Kasumi-1 (cell line): ENCODE measurements at regions not wholly inside any gene's neighbourhood (a gene's known extent, or its start where the extent isn't known, plus 50 kb on each side); places are given as distances from the start of the nearest gene placed in this dataset.

Source experiments
- DNase-seq, 2 experiments: peaks; one replicate each; lab custom pipeline; 2025; lab: John Stamatoyannopoulos, UW

DNA sequence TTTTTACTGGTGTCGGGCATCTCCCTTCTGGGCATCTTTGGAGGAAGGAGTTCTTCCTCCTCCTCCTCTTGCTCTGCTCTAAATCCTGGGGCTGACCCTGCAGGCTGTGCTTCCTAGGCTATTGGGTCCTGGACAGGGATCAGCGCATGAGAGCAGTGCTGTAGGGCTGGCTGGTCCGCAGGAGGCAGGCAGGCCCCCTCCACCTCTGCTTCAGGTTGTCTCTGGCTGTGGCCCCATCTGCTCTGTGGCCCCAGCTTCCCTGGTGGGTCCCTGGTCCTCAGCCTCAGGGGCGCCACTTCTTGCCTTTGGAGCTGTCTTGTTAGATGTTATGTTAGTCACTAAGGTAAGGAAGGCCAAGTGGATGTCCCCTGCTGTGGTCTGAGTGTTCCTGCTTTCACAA lies 237.3 kb upstream of the PITRM1 start:
- DNase-seq: no peak

DNA sequence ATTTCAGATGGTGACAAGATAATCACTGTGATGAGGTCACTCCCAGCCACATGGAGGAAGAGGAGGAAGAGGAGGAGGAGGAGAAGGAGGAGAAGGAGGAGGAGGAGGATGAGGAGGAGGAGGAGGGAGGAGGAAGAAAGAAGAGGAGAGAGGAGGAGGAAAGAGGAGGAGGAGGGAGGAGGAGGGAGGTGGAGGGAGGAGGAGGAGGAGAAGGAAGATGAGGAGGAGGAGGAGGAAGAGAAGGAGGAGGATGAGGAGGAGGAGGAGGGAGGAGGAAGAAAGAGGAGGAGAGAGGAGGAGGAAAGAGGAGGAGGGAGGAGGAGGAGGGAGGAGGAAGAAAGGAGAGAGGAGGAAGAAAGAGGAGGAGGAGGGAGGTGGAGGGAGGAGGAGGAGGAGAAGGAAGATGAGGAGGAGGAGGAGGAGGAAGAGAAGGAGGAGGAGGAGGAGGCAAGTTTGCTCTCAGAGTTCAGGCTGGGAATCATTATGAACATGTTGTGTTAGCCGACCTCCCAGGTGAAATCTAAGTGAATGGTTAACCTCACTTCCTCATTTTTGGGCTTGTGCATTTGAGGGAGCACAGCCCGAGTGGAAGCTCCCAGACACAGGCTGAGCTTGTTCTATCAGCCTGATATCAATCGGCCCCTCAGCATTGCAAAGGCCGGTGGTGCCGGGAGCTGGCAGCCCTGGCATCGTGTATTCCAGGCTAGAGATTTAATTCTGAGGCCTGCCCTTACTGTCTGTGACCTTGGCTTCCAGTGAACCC lies 236.2 kb upstream of the PITRM1 start:
- DNase-seq: peak in 1 of 2 experiments; percentile 15

DNA sequence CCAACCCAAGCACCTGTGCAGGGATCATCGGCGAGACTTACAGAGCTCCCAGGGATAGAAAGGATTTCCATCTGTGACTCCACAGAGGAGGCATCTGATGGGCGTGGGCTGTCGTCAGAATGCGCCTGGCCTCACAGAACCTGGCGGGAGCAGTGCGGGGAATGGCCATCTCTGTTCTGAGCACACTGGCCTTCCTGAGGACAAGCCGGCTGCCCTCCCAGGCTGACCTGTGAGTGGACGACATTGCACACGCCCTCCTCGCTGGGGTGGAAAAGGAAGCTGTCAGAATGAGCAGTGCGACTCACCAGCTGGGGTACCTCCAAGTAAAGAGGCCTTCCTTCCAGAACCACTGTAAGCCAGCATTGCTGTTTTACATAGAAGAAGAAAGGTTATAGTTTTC lies 234.6 kb upstream of the PITRM1 start:
- no peak for DNase-seq

DNA sequence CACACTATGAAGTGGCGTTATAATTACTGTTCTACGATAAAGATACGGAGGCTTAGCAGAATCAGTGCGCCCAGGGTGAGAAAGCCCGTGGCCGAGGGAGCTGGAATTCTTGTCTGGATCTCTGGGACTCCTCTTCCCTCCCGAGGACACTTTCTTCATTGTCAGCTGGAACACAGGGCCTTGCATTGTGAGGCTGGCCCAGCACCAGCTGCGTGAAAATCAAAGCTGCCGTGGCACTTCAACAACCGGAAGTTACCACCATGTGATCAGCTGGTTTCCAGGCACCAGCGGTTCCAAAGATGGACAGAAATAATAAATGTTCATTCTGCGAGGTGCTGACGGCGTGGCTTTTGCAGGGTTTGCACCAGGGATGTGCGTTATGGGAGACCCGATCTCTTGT lies 234.0 kb upstream of the PITRM1 start:
- no peak for DNase-seq

DNA sequence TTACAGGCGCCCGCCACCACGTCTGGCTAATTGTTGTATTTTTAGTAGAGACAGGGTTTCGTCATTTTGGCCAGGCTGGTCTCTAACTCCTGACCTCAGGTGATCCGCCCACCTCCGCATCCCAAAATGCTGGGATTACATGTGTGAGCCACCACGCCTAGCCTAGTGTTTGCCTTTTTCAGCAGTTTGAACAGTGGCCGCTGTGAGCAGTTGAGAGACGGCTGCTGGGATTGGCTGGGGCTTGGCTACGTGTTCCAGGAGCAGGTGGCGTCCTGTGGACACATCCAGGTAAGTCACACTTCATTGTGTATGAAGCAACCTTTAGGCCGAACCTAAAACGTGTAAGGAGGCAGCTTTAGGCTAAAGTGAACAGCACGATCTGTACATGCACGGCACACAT lies 231.8 kb upstream of the PITRM1 start:
- DNase-seq: no peak

DNA sequence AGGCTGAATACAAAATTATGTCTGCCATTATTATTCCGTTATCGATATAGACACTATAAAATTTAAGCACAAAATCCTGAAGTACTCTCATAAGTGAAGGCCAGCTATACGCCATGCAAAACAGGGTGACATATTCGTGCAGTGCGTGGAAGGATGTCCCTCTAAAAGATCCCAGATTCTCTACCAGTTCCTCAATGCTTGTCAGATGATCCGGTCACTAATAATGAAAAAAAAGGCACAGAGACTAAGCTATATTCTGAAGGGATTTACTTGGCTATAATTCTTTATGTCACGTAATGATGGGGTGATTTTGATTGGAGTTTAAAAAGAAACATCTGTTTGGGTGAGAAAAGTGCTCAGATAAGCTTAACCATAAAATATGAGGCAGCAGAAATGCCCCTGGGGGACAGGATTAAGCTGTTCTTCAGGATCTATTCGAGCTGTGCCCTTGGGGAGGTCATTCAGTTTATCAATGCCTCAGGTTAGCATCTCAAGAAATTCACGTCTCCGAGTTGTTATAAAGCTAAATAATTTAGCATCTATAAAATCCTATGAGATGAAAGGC lies 229.7 kb upstream of the PITRM1 start:
- DNase-seq: no peak

DNA sequence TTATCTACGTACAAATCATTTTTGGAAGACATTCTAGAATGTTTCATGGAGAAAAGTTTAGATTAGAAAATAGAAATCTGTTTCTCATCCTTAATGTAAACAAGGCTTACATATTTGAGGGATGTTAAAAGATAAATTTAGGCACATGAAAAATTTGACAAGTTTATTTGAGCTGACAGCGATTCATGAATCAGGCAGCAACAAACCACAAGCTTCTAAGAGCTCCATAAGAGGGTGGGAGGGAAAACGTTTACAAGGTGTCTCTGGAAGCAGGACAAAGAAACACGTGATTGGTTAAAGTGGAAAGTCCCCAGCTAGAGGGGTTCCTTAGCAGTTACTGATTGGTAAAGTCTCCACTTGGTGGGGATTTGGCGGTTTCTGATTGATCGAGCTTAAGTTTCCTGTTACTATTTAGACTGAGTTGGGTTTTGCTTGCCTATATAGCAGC lies 228.9 kb upstream of the PITRM1 start:
- no peak for DNase-seq

DNA sequence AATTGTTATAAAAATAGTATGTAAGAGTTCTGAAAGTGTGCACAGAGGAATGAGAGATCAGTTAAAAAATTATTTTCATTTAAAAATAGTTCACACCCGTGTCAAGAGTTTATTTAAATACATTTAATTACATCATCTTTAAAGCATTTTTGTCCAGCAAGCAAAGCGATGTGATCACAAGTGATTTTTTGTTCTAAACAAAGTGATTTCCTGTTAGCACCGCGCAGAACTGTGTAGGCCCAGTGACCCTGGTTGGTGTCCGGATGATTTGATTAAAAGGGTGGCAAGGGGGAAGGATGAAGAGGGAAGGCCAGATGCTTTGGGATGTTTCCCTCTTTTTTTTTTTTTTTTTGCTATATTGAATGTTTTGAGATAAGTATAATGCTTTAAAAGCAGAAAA lies 227.8 kb upstream of the PITRM1 start:
- no peak for DNase-seq

DNA sequence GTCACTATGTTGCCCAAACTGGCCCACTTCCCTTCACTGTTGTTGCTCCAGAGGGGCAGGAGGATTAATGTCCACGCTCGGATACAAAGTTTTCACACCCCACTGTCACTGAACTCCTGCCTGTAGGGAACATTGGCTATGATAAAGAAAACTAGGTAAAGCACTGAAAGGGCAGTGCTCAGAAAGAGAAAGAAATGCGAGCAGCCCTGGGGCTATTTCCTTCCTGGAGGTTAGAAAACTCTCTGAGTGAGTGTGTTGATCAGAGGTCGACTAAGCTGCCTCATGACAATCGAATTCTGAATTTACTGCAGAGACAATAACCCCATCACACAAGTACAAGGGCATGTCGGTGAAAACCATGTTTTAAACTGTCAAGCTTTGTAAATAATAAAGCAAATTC lies 227.2 kb upstream of the PITRM1 start:
- no peak for DNase-seq

DNA sequence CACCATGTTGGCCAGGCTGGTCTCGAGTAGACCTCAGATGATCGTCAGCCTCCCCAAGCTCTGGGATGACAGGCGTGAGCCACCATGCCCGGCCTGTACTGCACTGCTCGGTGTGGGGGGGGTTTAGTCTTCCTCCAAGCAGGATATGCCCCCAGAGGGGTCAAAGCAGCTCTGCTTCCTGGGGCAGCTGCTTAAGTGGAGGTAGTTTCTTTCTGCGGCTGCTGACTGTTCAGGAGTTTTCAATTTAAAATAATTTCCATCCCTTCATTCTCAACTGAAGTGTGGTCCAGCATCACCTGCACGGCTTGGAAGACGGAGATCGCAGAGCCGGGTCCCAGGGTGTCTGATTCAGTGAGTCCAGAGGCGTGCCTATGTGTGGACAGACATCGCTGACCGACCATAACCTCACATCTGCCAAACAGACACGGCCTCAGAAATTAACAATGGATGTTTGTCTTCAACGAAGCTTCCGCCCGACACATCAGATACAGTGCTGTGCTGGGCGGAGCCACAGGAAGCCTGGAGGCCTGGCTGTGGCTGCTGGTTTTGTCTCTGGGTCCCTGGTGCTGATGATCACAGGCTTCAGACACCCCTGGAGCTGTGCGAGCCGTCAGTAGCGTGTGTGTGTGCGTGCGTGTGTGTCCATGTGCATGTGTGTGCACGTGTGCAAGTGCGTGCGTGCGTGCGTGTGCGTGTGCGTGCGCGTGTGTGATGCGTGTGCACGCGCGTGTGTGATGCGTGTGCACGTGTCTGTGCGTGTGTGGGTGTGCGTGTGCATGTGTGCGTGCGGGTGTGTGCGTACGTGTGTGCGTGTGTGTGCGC lies 226.5 kb upstream of the PITRM1 start:
- DNase-seq: no peak

DNA sequence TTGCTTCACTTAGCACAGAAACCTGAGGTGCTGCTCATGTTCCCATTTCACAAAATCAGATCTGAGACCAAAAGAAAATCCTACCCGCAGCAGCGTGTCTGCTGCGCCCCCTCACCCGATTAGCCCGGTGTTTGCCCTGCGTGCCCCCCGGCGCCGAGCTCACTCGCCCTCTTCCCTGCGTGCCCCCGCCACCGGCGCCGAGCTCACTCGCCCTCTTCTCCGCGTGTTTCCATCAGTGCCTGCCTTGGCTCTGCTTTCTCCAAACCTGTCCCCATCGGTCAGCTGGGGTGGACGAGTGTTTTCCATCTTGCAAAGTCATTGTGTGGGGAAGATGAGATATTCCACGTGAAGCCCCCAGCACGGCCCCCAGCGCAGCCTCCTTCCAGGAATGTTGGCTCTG lies 225.3 kb upstream of the PITRM1 start:
- DNase-seq: no peak

DNA sequence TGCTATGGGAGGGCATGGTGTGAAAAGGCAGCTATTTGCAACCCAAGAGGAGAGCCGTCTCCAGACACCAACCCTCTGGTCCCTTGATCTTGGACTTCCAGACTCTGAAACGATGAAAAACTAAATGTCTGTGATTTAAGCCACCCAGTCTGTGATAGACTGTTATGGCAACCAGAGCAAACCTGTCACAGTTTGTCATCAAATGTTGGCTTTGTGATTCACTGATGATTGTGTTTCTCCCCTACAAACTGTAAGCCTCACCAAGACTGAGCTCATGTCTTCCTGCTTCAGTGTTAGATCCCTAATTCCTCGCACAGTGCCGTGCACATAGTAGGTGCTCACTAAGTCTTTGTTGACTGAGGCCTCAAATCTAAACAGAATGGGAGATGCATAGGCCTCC lies 224.6 kb upstream of the PITRM1 start:
- DNase-seq: no peak

DNA sequence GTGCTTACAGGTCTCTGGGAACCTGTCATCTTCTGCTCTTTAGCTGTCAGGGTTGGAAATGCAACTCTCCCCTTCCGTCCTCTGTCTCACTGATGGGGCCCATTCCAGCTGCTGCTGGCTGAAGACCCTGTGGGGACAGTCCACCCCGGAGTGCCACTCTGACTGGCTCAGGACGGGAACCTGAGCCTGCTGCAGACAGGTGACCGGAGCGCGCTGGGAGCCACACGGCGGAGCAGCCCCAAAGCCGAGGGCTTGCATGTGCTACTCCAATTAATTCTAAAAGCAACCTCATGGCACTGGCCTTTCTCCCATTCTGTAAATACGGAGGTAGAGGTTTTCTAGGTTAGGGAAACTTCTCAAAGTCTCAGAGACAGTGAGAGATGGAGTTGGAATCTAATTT lies 223.5 kb upstream of the PITRM1 start:
- DNase-seq: no peak

DNA sequence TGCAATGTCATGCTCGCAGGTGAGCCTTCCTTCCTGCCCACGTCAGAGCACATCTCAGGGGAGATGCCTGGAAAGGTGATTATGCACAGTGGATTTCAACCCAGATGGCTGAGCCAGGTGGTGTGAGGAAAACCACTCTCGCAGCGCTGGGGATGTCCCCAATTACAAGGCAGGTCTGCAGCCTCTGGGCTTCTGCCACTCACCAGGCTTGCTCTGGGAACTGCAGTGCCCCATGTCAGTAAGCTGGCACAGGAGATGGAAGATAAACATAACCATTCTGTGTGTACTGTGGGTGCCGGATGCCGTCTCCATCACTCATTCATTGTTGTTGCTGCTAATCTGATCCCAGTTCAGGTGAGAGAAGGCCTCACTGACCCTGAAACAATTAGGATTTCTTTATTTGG lies 222.9 kb upstream of the PITRM1 start:
- DNase-seq: no peak

DNA sequence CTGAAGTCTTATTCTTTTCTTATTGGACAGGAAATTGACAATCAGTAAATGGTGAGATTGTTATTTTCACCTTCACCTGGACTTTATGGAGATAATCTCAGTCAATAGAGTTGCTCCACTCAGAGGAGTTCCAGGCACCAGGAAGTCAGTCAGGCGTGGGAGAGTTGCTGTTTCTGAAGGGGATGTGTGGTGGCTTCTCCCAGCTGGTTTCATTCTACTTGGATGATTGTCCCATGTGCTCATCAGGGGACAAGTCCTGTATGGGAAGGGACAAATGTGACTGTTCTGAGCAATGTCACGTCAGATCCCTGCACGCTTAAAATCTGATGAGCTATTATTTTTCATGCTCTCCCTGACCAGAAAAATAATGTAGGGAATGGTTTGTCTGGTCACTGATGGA lies 222.5 kb upstream of the PITRM1 start:
- DNase-seq: no peak

DNA sequence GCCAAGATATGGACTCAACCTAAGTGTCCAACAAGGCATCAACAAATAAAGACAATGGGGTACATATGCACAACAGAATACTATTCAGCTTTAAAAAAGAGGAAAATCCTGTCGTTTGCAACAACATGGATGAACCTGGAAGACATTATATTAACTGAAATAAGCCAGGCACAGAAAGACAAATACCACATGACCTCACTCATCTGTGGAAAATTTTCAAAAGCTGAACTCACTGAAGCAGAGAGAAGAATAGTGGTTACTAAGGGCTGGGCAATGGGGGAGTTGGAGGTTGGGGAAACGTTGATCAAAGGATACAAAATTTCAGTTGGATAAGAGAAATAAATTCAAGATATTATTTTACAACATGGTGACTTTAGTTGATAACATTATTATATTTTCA lies 221.4 kb upstream of the PITRM1 start:
- DNase-seq: no peak

DNA sequence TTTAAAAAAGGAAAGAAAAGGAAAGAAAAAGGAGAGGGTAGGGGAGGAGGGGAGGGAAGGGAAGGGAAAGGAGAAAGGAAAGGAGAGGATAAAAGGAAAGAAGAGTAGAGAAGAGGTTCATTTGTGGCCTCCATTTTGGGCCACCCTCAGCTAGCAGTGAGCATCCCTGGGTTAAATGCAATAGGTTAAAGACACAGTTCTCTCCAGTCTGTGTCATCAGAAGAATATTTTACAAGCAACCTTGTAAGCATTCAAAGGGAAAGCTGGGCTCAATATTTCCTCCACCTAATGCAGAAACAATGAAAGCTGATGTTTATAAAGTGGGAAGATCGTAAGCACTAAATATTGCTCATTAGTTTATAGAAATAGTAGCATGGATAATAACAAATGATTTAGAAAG lies 219.1 kb upstream of the PITRM1 start:
- no peak for DNase-seq

DNA sequence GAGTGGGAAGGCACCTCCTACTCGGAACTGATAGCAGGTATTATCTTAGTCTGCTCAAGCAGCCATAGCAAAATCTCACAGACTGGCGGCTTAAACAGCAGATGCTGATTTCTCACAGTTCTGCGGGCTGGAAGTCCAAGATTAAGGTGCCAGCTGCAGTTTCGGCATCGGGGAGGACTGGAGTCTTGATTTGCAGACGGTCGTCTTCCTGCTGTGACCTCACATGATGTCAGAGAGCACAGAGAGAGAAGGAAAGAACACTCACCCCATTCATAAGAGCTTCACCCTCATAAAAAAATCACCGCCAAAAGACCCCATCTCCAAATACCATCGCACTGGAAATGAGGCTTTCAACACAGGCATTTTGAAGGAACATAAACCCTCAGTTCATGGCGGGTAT lies 216.5 kb upstream of the PITRM1 start:
- no peak for DNase-seq

DNA sequence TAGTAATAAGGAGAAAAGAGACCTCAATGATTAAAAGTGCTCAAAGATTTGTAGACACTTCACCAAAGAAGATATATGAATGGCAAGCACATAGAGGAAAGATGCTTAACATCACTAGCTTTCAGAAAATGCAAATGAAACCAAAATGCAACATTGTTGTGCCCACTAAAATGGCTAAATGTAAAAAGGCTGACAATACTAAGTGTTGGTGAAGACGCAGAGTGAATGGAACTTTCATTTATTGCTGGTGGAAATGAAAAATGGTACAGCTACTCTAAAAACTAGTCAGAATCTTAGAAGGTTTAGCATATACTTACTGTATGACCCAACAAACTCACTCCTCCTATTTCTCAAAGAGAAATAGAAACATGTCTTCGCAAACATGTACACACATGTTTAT lies 212.9 kb upstream of the PITRM1 start:
- no peak for DNase-seq

DNA sequence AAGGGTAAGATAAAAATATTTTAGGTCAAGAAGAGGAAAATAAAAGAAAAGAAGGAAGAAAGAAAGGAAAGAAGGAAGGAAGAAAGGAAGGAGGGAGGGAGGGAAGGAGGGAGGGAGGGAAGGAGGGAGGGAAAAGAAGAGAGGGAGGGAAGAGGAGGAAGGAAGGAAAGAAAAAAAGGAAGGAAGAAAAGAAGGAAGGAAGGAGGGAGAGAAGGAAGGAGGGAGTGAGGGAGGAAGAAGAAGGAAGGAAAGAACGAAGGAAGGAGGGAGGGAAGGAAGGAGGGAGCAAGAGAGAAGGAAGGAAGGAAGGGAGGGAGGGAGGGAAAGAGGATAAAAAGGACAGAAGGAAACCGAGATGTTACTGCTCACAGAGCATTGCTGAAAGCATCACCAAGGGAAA lies 209.5 kb upstream of the PITRM1 start:
- no peak for DNase-seq

DNA sequence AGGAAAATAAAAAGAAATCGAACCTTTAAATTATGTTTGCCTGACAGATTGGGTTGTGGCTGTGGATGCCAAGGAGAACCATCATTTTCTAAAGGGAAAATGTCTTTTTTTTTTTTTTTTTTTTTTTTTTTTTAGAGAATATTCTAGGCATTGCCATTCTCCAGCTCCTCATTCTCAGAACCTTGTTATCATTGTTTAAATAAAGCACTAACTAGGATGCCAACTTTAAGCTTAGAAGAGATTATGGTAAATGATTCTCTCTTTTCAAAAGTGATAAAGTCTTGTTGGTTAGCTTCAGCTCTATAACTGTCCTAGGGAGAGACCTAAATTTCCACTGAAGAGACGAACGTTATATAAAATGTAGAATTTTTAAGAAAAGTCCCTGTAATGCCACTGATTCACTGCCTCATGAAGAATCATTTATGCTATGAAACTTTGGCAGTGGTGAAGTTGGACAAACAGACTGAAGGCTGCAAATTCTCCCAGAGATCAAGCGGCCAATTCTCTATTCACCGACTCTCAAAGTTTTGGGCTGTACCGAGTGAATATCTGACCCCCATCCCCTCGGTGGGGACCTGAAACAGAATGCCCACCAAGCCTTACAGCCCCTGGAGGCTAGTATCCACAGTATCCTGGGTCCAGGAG lies 207.9 kb upstream of the PITRM1 start:
- no peak for DNase-seq

DNA sequence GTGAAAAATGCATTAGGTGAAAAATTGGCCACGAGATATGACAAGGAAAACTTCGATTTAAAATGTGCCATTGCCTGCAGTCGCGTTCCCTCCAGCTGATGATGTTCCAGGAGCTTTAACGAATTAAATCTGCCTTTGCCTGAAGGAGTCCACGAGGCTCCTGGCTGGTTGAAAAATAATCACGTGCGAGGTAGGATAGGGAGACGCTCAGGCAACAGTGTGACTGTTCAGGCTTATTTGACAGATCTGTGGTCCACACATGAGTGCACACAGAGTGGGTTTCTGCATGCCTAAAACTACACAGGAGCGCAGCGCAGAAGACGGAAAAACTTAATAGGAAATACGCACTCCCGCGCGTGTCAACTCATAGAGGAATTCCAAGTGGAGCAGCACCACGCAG lies 204.0 kb upstream of the PITRM1 start:
- DNase-seq: no peak

DNA sequence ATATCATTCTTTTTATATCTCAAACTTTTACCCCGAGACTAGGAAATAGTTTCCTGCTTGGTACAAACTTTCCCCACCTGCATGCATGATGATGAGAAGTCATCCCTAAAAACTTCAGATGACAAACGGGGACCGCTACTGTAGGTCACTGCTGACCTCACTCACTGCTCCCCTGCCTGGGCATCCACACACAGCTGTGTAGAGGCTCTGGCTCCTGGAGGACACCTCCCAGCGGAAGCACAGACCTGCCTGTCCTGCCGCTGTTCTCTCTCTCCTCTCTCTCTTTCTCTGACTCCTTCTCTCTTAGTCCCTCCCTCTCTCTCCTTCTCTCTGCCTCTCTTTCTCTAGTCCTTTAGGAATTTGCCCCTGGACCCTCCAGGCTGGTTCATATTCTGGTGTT lies 202.9 kb upstream of the PITRM1 start:
- no peak for DNase-seq
